SU-DHL-6 (cell line): ENCODE measurements at regions not wholly inside any gene's neighbourhood (a gene's known extent, or its start where the extent isn't known, plus 50 kb on each side); places are given as distances from the start of the nearest gene placed in this dataset.

ENCODE experiments used
- H2AFZ ChIP-seq: fragments of 200-600 bp; sonication (generic); 2 replicates; pipeline ENCODE4 v1.6.1; 2014; ENCODE audit warnings: low read depth, mild to moderate bottlenecking, moderate library complexity, mixed read lengths, antibody characterized with exemption, low read length; ENCODE audit not compliant: severe bottlenecking
- H3F3A ChIP-seq: fragments of 200-600 bp; shearing (Covaris generic); 2 replicates; pipeline ENCODE4 v1.6.0; 2016; ENCODE audit warnings: antibody characterized with exemption, mild to moderate bottlenecking; ENCODE audit not compliant: insufficient read depth
- H3K27ac ChIP-seq: fragments of 200-600 bp; sonication (generic); 2 replicates; pipeline ENCODE4 v1.5.1; 2016; ENCODE audit warnings: low read depth, mild to moderate bottlenecking, low read length, moderate library complexity, mixed read lengths
- H3K27me3 ChIP-seq: fragments of 200-600 bp; sonication (generic), shearing (Covaris generic); 2 replicates; pipeline ENCODE4 v1.6.0; 2014; ENCODE audit warnings: mild to moderate bottlenecking, low read length
- H3K36me3 ChIP-seq: fragments of 200-600 bp; sonication (generic); 2 replicates; pipeline ENCODE4 v1.6.1; 2014; ENCODE audit warnings: mild to moderate bottlenecking, low read length, mixed read lengths
- H3K4me2 ChIP-seq: fragments of 300-600, 200-600 bp; shearing (Covaris generic), sonication (generic); 2 replicates; pipeline ENCODE4 v1.6.0; 2014; ENCODE audit warnings: low read length, low read depth, mild to moderate bottlenecking; ENCODE audit not compliant: poor library complexity, severe bottlenecking
- H3K4me3 ChIP-seq: fragments of 200-600 bp; sonication (generic); 2 replicates; pipeline ENCODE4 v1.5.1; 2014; ENCODE audit warnings: antibody characterized with exemption, low read length, mild to moderate bottlenecking, mixed read lengths; ENCODE audit not compliant: insufficient read depth, poor library complexity, severe bottlenecking
- H3K79me2 ChIP-seq: fragments of 200-600 bp; sonication (generic); 2 replicates; pipeline ENCODE4 v1.6.1; 2014; ENCODE audit warnings: mild to moderate bottlenecking, low read length, moderate library complexity; ENCODE audit not compliant: insufficient read depth
- H3K9ac ChIP-seq: fragments of 200-600 bp; sonication (generic); 2 replicates; pipeline ENCODE4 v1.7.0; 2014; ENCODE audit warnings: mild to moderate bottlenecking, low read length
- H3K9me2 ChIP-seq: fragments of 200-600 bp; sonication (generic); replicated peaks from 2 replicates; pipeline ENCODE4 v1.6.1; 2014; ENCODE audit warnings: low read length; ENCODE audit not compliant: insufficient read depth
- H3K9me3 ChIP-seq: fragments of 200-600 bp; sonication (generic); 2 replicates; pipeline ENCODE4 v1.6.1; 2014; ENCODE audit warnings: low read length, mixed read lengths; ENCODE audit not compliant: insufficient read depth
- H4K20me1 ChIP-seq: fragments of 200-600 bp; sonication (generic); 2 replicates; pipeline ENCODE4 v1.6.1; 2014; ENCODE audit warnings: low read depth, mild to moderate bottlenecking, antibody characterized with exemption, low read length, moderate library complexity, mixed read lengths
- EZH2phosphoT487 ChIP-seq: fragments of 200-600 bp; sonication (generic), shearing (Covaris generic); conservative IDR thresholded peaks from 2 replicates; pipeline ENCODE4 v1.6.1; 2018; ENCODE audit warnings: mild to moderate bottlenecking, antibody characterized with exemption, low read length, moderate library complexity, mixed read lengths
- TF ChIP-seq, protein P1 (sequence below): fragments of 200-600 bp; sonication (generic); IDR thresholded peaks from one replicate; pipeline ENCODE4 v1.5.1; 2017; ENCODE audit warnings: antibody characterized with exemption, mild to moderate bottlenecking, low read length, moderate library complexity; ENCODE audit not compliant: insufficient read depth, poor library complexity, severe bottlenecking

DNA sequence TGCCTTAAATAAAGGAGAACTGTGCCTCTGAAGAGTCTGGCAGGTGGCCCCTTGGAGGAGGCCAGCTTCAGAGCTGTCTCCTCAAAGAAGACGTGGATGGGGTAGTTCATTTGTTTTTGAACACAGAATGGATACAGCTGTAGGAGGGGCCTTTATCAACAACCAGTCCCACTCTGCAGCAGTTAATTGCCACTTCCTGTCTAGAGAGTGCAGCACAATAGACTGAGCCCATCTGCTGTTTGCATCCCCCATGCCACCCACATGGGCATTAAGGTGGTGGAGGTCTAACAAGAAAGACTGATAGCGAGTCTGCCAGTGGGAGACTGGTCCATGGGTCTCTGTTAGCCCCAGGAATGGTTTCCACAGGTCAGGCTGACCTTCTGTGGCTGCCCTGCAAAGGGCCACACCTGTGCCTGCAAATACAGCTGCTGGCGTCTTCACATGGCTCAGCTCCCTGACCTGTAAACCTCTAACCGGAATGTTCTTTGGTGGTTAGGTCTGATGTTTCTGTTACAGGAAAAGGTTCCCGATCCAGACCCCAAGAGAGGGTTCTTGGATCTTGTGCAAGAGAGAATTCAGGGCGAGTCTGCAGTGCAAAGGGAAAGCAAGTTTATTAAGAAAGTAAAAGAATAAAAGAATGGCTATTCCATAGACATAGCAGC, 153.3 kb upstream of the ITGA6 start:
- H3K4me2 ChIP-seq = no peak overlapping the region
- H3K27ac ChIP-seq = no peak overlapping the region
- H3K9me3 ChIP-seq = peaks cover 6% of the 10 kb centered on the region; the same call in 1 of the 2 replicates
- no peaks in the 10 kb centered on the region for H3K79me2 ChIP-seq
- H4K20me1 ChIP-seq = no peaks in the 10 kb centered on the region
- no peak overlapping the region for H3K9ac ChIP-seq
- no peaks in the 10 kb centered on the region for H3K27me3 ChIP-seq
- no peaks in the 10 kb centered on the region for H3F3A ChIP-seq
- H2AFZ ChIP-seq = no peak overlapping the region
- TF ChIP-seq, protein P1, sequence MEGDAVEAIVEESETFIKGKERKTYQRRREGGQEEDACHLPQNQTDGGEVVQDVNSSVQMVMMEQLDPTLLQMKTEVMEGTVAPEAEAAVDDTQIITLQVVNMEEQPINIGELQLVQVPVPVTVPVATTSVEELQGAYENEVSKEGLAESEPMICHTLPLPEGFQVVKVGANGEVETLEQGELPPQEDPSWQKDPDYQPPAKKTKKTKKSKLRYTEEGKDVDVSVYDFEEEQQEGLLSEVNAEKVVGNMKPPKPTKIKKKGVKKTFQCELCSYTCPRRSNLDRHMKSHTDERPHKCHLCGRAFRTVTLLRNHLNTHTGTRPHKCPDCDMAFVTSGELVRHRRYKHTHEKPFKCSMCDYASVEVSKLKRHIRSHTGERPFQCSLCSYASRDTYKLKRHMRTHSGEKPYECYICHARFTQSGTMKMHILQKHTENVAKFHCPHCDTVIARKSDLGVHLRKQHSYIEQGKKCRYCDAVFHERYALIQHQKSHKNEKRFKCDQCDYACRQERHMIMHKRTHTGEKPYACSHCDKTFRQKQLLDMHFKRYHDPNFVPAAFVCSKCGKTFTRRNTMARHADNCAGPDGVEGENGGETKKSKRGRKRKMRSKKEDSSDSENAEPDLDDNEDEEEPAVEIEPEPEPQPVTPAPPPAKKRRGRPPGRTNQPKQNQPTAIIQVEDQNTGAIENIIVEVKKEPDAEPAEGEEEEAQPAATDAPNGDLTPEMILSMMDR = no peak
- no peak for TF ChIP-seq EZH2phosphoT487
- no peaks in the 10 kb centered on the region for H3K9me2 ChIP-seq
- H3K36me3 ChIP-seq = 0 out of 2 replicates have a peak, but pooled peaks cover 2% of the 10 kb centered on the region
- no peak overlapping the region for H3K4me3 ChIP-seq

DNA sequence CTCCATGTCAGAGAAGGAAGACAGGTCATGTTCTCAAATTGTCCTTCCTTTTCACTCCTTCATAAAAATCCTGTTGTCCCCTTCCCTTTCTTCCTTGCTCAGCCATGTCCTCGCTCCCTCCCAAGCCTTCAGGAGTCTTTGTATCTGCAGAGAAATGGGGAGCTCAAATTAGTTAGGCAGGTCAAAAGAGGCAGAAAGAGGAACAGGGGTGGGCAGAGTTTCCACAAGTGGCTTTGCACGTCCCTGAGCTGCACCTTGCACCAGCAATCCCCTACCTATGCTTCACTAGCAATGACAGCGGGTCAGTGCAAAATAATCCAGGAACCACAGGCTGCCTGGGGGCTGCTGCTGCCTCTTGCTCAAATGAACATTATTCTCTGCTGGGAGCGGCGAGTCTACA, 152.1 kb upstream of the ITGA6 start:
- H3K79me2 ChIP-seq = no peaks in the 10 kb centered on the region
- H3K27me3 ChIP-seq = no peaks in the 10 kb centered on the region
- H3K36me3 ChIP-seq = 0 out of 2 replicates have a peak, but pooled peaks cover 2% of the 10 kb centered on the region
- H3F3A ChIP-seq = no peaks in the 10 kb centered on the region
- no peak overlapping the region for H3K27ac ChIP-seq
- H3K4me3 ChIP-seq = no peak overlapping the region
- H2AFZ ChIP-seq = no peak overlapping the region
- peaks cover 6% of the 10 kb centered on the region; the same call in 1 of the 2 replicates for H3K9me3 ChIP-seq
- H4K20me1 ChIP-seq = no peaks in the 10 kb centered on the region
- no peak overlapping the region for H3K9ac ChIP-seq
- no peak overlapping the region for H3K4me2 ChIP-seq
- H3K9me2 ChIP-seq = no peaks in the 10 kb centered on the region
- no peak for TF ChIP-seq EZH2phosphoT487
- TF ChIP-seq, protein P1 = no peak

DNA sequence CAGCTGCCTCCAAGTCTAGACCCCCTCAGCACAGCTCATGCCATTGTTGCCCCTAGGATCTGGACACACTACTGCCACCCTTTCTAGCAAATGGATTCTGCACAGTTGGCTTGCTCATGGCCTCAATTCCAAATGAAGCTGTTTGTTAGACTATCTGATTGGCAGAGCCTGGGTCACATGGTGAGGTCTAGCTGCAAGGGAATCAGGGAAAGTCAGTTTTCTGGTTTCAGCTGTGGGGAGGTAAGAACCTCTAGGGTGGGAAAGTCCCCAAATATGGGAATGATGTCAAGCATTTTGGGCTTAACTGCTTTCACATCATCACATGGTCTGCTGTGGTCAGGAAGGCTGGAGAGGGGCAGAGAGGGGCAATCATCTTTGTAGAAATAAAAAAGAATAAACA, 150.4 kb upstream of the ITGA6 start:
- Histone ChIP-seq H3K4me3 (no peak overlapping the region), H3K79me2 (no peaks in the 10 kb centered on the region), H3K9ac (no peak overlapping the region), H3K27ac (no peak overlapping the region), H3K27me3 (no peaks in the 10 kb centered on the region), H4K20me1 (no peaks in the 10 kb centered on the region), H2AFZ (no peak overlapping the region), H3K36me3 (0 out of 2 replicates have a peak, but pooled peaks cover 2% of the 10 kb centered on the region), H3K9me2 (no peaks in the 10 kb centered on the region), H3F3A (no peaks in the 10 kb centered on the region), H3K4me2 (no peak overlapping the region), H3K9me3 (peaks cover 6% of the 10 kb centered on the region; the same call in 1 of the 2 replicates)
- no peak for TF ChIP-seq EZH2phosphoT487
- TF ChIP-seq, protein P1 = no peak
